Left ventricle myocardium inferior (tissue), 1 donor: ENCODE measurements at regions not wholly inside any gene's neighbourhood (a gene's known extent, or its start where the extent isn't known, plus 50 kb on each side); places are given as distances from the start of the nearest gene placed in this dataset.

Experiments
- DNase-seq: peaks from one replicate; pipeline ENCODE4 v3.0.0-alpha.2; 2020
- H3K27ac ChIP-seq: fragments of 200-600 bp; replicated peaks from 2 replicates; pipeline ENCODE4 v1.8.0; 2021
- H3K27me3 ChIP-seq: fragments of 200-600 bp; 2 replicates; pipeline ENCODE4 v1.8.0; 2021; ENCODE audit warnings: low read depth
- H3K36me3 ChIP-seq: fragments of 200-600 bp; 2 replicates; pipeline ENCODE4 v1.8.0; 2021
- H3K4me1 ChIP-seq: fragments of 200-600 bp; 2 replicates; pipeline ENCODE4 v1.8.0; 2021
- H3K4me3 ChIP-seq: fragments of 200-600 bp; 2 replicates; pipeline ENCODE4 v1.8.0; 2021; ENCODE audit warnings: mild to moderate bottlenecking, moderate library complexity
- H3K9me3 ChIP-seq: fragments of 200-600 bp; replicated peaks from 2 replicates; pipeline ENCODE4 v1.8.0; 2021
- intact Hi-C: fragments of 100-400 bp; cut with micrococcal nuclease; formaldehyde crosslinking; loops from one replicate; pipeline ENCODE4 v1.11.0; 2022
- TF ChIP-seq, protein P1 (sequence below): fragments of 200-600 bp; IDR thresholded peaks from 2 replicates; pipeline ENCODE4 v1.8.0; 2021; ENCODE audit warnings: antibody characterized with exemption, mild to moderate bottlenecking, borderline replicate concordance
- donor health status: DM: no; HTN: yes; CAD: no; lungs with severe emphysema.

DNA sequence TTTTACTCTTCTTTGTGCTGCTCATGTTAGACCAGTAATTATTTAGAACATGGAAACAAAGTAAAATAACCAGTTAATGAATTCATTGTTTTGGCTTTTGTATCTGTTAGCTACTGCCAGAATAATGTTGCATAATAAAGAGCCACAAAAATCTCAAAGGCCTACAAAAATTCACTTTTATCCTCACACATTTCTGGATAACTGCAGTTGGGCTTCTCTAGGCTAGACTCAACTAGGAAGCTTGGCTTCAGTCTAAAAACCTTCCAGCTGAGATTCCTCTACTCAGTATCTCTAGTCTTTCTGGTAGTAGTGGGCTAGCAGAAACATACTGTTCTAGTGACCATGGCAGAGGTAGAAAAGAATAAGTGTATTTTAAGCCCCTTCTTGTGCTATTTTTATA is 73.0 kb downstream of the FAT4 start:
- intact Hi-C loops, result no loop called here
- peaks cover 51% of the 10 kb centered on the region for H3K4me1 ChIP-seq

DNA sequence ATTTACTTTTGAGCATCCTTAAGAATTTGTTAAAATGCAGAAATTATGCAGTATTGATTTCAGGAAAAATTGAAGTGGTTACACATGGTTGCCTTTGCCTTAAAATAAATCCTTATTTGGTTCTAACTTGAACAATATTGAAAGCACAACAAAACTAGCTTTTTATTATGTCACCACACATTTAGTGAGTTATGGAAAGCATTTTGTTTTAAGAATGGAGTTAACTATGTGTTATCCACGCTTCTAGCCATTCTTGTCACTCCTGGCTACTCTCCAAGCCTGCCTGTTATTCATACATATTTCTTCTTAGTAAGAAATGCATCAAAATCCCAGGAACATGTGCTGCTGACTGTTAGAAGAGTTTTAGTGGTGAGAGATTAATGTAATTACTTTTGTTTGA is 73.9 kb downstream of the FAT4 start:
- H3K4me1 ChIP-seq, result peaks cover 51% of the 10 kb centered on the region
- intact Hi-C loops, result no loop called here
- peaks cover 6% of the 10 kb centered on the region for H3K9me3 ChIP-seq
- no peaks in the 10 kb centered on the region for H3K27me3 ChIP-seq
- H3K27ac ChIP-seq, result peak overlapping the region; percentile 83
- TF ChIP-seq, protein P1, sequence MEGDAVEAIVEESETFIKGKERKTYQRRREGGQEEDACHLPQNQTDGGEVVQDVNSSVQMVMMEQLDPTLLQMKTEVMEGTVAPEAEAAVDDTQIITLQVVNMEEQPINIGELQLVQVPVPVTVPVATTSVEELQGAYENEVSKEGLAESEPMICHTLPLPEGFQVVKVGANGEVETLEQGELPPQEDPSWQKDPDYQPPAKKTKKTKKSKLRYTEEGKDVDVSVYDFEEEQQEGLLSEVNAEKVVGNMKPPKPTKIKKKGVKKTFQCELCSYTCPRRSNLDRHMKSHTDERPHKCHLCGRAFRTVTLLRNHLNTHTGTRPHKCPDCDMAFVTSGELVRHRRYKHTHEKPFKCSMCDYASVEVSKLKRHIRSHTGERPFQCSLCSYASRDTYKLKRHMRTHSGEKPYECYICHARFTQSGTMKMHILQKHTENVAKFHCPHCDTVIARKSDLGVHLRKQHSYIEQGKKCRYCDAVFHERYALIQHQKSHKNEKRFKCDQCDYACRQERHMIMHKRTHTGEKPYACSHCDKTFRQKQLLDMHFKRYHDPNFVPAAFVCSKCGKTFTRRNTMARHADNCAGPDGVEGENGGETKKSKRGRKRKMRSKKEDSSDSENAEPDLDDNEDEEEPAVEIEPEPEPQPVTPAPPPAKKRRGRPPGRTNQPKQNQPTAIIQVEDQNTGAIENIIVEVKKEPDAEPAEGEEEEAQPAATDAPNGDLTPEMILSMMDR, result no peak
- H3K4me3 ChIP-seq, result no peak overlapping the region
- DNase-seq, result no peak
- no peaks in the 10 kb centered on the region for H3K36me3 ChIP-seq

More for the DNA sequence above, 73.0 kb downstream of the FAT4 start:
- DNase-seq, result no peak
- Histone ChIP-seq H3K27me3 (no peaks in the 10 kb centered on the region), H3K27ac (peak overlapping the region; percentile 83), H3K4me3 (no peak overlapping the region), H3K36me3 (no peaks in the 10 kb centered on the region), H3K9me3 (peaks cover 6% of the 10 kb centered on the region)
- TF ChIP-seq, protein P1, result no peak

DNA sequence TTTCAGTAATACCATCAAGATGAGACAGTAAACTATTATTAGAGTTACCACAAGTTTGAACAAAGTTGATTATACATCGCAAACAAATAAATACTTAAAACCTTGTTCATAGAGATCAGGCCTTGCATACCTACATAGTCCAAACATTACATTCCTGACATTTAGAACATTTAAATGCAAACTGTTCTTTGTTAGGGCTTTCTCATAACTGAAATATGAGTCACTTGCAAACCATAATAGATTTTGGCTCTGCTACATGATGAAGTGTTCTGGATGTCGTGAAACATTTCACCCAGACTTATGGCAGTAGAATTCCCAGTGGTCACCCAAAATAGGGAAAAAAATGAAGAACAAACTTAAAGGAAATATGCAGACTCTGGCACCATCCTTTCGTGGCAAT is 75.0 kb downstream of the FAT4 start:
- Histone ChIP-seq H3K36me3 (no peaks in the 10 kb centered on the region), H3K27ac (peak overlapping the region; percentile 83), H3K4me1 (peaks cover 54% of the 10 kb centered on the region), H3K4me3 (peak overlapping the region; percentile 20), H3K27me3 (no peaks in the 10 kb centered on the region), H3K9me3 (no peaks in the 10 kb centered on the region)
- intact Hi-C loops, result no loop called here
- no peak for DNase-seq
- TF ChIP-seq, protein P1, result no peak

DNA sequence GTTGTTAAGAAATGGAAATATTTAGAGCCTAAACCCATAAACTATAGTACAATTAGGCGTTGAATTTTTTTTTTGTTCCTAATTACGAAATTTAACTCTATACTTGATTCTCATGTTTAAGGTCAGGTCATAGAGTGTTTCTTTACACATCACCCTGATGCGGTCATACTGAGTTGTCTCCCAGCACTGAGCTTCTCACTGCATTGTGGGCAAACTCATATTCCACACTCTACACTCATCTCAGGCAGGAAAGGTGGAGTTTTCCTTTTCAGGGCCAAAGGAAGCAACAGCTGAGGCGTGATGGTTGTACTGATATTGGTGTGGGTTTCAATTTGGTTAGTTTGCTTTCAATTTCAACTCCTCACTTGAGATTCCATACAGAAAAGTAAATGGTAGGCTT is 75.4 kb downstream of the FAT4 start:
- no peaks in the 10 kb centered on the region for H3K9me3 ChIP-seq
- DNase-seq, result no peak
- no peaks in the 10 kb centered on the region for H3K27me3 ChIP-seq
- H3K4me1 ChIP-seq, result peaks cover 55% of the 10 kb centered on the region
- peak overlapping the region; percentile 83 for H3K27ac ChIP-seq
- intact Hi-C loops, result no loop called here
- H3K4me3 ChIP-seq, result peak overlapping the region; percentile 28
- TF ChIP-seq, protein P1, result no peak
- H3K36me3 ChIP-seq, result no peaks in the 10 kb centered on the region

DNA sequence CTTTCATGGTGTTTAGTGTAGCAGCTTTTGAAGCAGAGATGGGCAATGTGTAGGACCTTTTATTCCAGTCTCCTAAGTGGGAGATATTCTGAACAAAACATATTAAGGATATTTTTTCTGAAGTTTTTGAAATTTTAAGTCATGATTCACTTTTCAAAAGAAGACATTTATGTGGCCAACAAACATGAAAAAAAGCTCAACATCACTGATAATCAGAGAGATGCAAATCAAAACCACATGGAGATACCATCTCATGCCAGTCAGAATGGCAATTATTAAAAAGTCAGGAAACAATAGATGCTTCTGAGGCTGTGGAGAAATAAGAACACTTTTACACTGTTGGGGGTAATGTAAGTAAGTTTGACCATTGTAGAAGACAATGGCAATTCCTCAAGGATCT is 76.0 kb downstream of the FAT4 start:
- Histone ChIP-seq H3K4me1 (peaks cover 55% of the 10 kb centered on the region), H3K9me3 (no peaks in the 10 kb centered on the region), H3K27ac (peak overlapping the region; percentile 83), H3K4me3 (peak overlapping the region; percentile 28), H3K27me3 (no peaks in the 10 kb centered on the region), H3K36me3 (no peaks in the 10 kb centered on the region)
- TF ChIP-seq, protein P1, result no peak
- intact Hi-C loops, result no loop called here
- no peak for DNase-seq

DNA sequence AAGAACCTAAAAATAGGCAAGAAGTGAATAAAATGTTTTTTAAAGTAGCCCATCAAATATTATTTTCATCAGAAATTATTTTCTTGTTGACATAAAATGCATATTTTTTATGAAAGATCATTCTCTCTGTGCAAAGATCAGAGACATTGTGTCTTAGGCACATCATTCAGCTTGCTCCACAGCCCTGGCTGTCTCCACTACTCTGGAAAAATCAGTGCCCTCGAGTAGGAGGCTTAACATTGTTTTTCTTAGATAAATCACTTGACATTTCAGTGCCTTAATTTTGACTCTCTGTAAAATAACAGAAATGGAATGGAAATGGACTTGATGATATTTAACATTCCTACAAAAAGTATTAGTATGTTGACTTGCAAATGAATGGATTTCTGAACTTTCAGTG is 77.9 kb downstream of the FAT4 start:
- intact Hi-C loops, result no loop called here
- Histone ChIP-seq H3K27me3 (no peaks in the 10 kb centered on the region), H3K9me3 (no peaks in the 10 kb centered on the region), H3K36me3 (no peaks in the 10 kb centered on the region), H3K27ac (peak overlapping the region; percentile 83), H3K4me1 (peaks cover 60% of the 10 kb centered on the region), H3K4me3 (no peak overlapping the region)
- TF ChIP-seq, protein P1, result no peak
- no peak for DNase-seq
